ENCODE measurements at regions not wholly inside any gene's neighbourhood (a gene's known extent, or its start where the extent isn't known, plus 50 kb on each side); places are given as distances from the start of the nearest gene placed in this dataset.

GRCh38 chr4:122221322-122221721 is 69.2 kb downstream of the BLTP1 start:
- TF ChIP-seq POLR2A (IDR thresholded peaks at IDR 0.05), result no peak
- TF ChIP-seq, protein P1, sequence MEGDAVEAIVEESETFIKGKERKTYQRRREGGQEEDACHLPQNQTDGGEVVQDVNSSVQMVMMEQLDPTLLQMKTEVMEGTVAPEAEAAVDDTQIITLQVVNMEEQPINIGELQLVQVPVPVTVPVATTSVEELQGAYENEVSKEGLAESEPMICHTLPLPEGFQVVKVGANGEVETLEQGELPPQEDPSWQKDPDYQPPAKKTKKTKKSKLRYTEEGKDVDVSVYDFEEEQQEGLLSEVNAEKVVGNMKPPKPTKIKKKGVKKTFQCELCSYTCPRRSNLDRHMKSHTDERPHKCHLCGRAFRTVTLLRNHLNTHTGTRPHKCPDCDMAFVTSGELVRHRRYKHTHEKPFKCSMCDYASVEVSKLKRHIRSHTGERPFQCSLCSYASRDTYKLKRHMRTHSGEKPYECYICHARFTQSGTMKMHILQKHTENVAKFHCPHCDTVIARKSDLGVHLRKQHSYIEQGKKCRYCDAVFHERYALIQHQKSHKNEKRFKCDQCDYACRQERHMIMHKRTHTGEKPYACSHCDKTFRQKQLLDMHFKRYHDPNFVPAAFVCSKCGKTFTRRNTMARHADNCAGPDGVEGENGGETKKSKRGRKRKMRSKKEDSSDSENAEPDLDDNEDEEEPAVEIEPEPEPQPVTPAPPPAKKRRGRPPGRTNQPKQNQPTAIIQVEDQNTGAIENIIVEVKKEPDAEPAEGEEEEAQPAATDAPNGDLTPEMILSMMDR (IDR thresholded peaks at IDR 0.05), result no peak

Data from heart left ventricle (tissue), 13 donors.